Endothelial cell of umbilical vein (primary cell): ENCODE measurements at regions not wholly inside any gene's neighbourhood (a gene's known extent, or its start where the extent isn't known, plus 50 kb on each side); places are given as distances from the start of the nearest gene placed in this dataset.

Experiments
- BruUV-seq: library from RNA; stranded (reverse); fragments of 400-500 nt; replicated peaks from 2 replicates; lab custom pipeline; 2021; lab: Mats Ljungman, UMichigan
- CTCF ChIA-PET: fragments of 300-600, 350-600 bp; sonication (Branson Sonifier 250); formaldehyde crosslinking; loops from one replicate; lab custom pipeline; 2021; ENCODE audit warnings: antibody characterized with exemption, inconsistent platforms; lab: Charles Lee
- POLR2A ChIA-PET: fragments of 300-600, 350-600 bp; sonication (Branson Sonifier 250); formaldehyde crosslinking; loops from one replicate; lab custom pipeline; 2021; ENCODE audit warnings: antibody characterized with exemption, inconsistent platforms; lab: Charles Lee
- DNase-seq: peaks from one replicate; pipeline ENCODE4 v3.0.0-alpha.2; 2011; ENCODE audit warnings: low read depth, low spot score
- FAIRE-seq: peaks from 2 replicates; lab custom pipeline; 2011; peaks lifted over from hg19 to GRCh38; lab: Jason Lieb, UNC
- H2AFZ ChIP-seq: 2 replicates; pipeline ENCODE4 v1.6.0; 2012; ENCODE audit warnings: low read depth, low read length, control low read depth, inconsistent platforms
- H3K27ac ChIP-seq: 2 replicates; pipeline ENCODE4 v1.5.1; 2011; ENCODE audit warnings: low read depth, mild to moderate bottlenecking, control low read depth, low read length, moderate library complexity; ENCODE audit not compliant: insufficient read depth
- H3K27me3 ChIP-seq, 2 experiments: 2 replicates each; pipeline versions ENCODE4 v1.6.0 to v1.6.1; 2011; ENCODE audit warnings: low read length in 2 of 2, mixed read lengths in 1 of 2; ENCODE audit not compliant: control insufficient read depth in 2 of 2, insufficient read depth in 2 of 2
- H3K36me3 ChIP-seq, 2 experiments: 2 replicates in 1 of 2; 3 replicates in 1 of 2; pipeline ENCODE4 v1.5.1; 2011; ENCODE audit warnings: low read length in 2 of 2, mild to moderate bottlenecking in 1 of 2, moderate library complexity in 1 of 2; ENCODE audit not compliant: control insufficient read depth in 2 of 2, insufficient read depth in 2 of 2; ENCODE audit errors: extremely low read depth in 1 of 2
- H3K4me1 ChIP-seq: 3 replicates; pipeline ENCODE4 v1.5.1; 2011; ENCODE audit warnings: mild to moderate bottlenecking, low read length; ENCODE audit not compliant: control insufficient read depth, insufficient read depth; ENCODE audit errors: extremely low read depth
- H3K4me2 ChIP-seq: 2 replicates; pipeline ENCODE4 v1.6.1; 2011; ENCODE audit warnings: low read length, control low read depth, mixed read lengths; ENCODE audit not compliant: insufficient read depth
- H3K4me3 ChIP-seq, 3 experiments: fragments of 200-600 bp in 1 of 3; sonication (generic), shearing (Covaris generic) in 1 of 3; replicated peaks in 1 of 3; 2 replicates each; pipeline ENCODE4 v1.5.1; 2011 to 2016; ENCODE audit warnings: control low read depth in 3 of 3, low read length in 3 of 3, mild to moderate bottlenecking in 2 of 3, inconsistent platforms in 1 of 3, low read depth in 1 of 3, moderate library complexity in 1 of 3; ENCODE audit not compliant: insufficient read depth in 1 of 3
- H3K79me2 ChIP-seq: 2 replicates; pipeline ENCODE4 v1.6.0; 2012; ENCODE audit warnings: low read length, inconsistent platforms; ENCODE audit not compliant: control insufficient read depth, insufficient read depth
- H3K9ac ChIP-seq: replicated peaks from 2 replicates; pipeline ENCODE3; 2011; ENCODE audit warnings: low read length, control low read depth; ENCODE audit not compliant: insufficient read depth; ENCODE audit errors: extremely low read depth
- H3K9me1 ChIP-seq: replicated peaks from 3 replicates; pipeline ENCODE4 v1.6.0; 2011; ENCODE audit warnings: mild to moderate bottlenecking, low read length; ENCODE audit not compliant: control insufficient read depth, insufficient read depth; ENCODE audit errors: extremely low read depth
- H3K9me3 ChIP-seq: replicated peaks from 2 replicates; pipeline ENCODE4 v1.5.1; 2012; ENCODE audit warnings: low read length, inconsistent platforms; ENCODE audit not compliant: control insufficient read depth, insufficient read depth
- H4K20me1 ChIP-seq: replicated peaks from 2 replicates; pipeline ENCODE3; 2011; ENCODE audit warnings: mild to moderate bottlenecking, low read length; ENCODE audit not compliant: control insufficient read depth, insufficient read depth; ENCODE audit errors: extremely low read depth
- CTCF ChIP-seq, 2 donors: IDR thresholded peaks; 1 replicate in 1 of 2; 2 replicates in 1 of 2; pipeline ENCODE4 v1.5.1; 2011; ENCODE audit warnings: low read length in 2 of 2, mild to moderate bottlenecking in 2 of 2, moderate library complexity in 2 of 2, control low read depth in 1 of 2, inconsistent platforms in 1 of 2, low read depth in 1 of 2; ENCODE audit not compliant: insufficient read depth in 1 of 2; ENCODE audit errors: extremely low read depth in 1 of 2
- EZH2 ChIP-seq: IDR thresholded peaks from 2 replicates; pipeline ENCODE4 v1.6.1; 2012; ENCODE audit warnings: borderline replicate concordance, low read depth, mild to moderate bottlenecking, moderate library complexity, low read length, inconsistent platforms; ENCODE audit not compliant: severe bottlenecking
- FOS ChIP-seq: IDR thresholded peaks from 2 replicates; pipeline ENCODE4 v1.6.1; 2011; ENCODE audit warnings: mild to moderate bottlenecking, low read length, moderate library complexity, borderline replicate concordance; ENCODE audit not compliant: insufficient read depth
- GATA2 ChIP-seq: IDR thresholded peaks from 2 replicates; pipeline ENCODE4 v1.7.0; 2011; ENCODE audit warnings: low read depth, mild to moderate bottlenecking, moderate library complexity, mixed read lengths, low read length; ENCODE audit not compliant: insufficient read length, insufficient read depth
- JUN ChIP-seq: IDR thresholded peaks from 2 replicates; pipeline ENCODE4 v1.6.1; 2011; ENCODE audit warnings: borderline replicate concordance, low read depth; ENCODE audit not compliant: insufficient read length, insufficient read depth
- MAX ChIP-seq: IDR thresholded peaks from 2 replicates; pipeline ENCODE4 v1.6.1; 2011; ENCODE audit not compliant: insufficient read depth, insufficient read length
- MYC ChIP-seq: IDR thresholded peaks from one replicate; pipeline ENCODE4 v1.6.1; 2011; ENCODE audit warnings: mild to moderate bottlenecking, low read depth, low read length
- POLR2A ChIP-seq: IDR thresholded peaks from 2 replicates; pipeline ENCODE4 v1.6.1; 2012; ENCODE audit warnings: low read depth, mild to moderate bottlenecking, control low read depth, low read length
- POLR2AphosphoS5 ChIP-seq: IDR thresholded peaks from 2 replicates; pipeline ENCODE4 v1.6.1; 2012; ENCODE audit warnings: low read depth, mild to moderate bottlenecking, control low read depth, low read length, moderate library complexity; ENCODE audit not compliant: insufficient read depth
- dilution Hi-C: fragments of 300-500 bp; cut with MboI; formaldehyde crosslinking; loops from one replicate; pipeline ENCODE4 v1.15.0; 2019; ENCODE audit warnings: low sequenced_read_pairs; ENCODE audit not compliant: extremely low pct_ligation_motif_present
- intact Hi-C: fragments of 100-400 bp; cut with micrococcal nuclease; formaldehyde crosslinking; loops from one replicate; pipeline ENCODE4 v1.10.0; 2022

- no peak for FAIRE-seq
- CTCF ChIA-PET, result no interaction called here
- no peaks in the 10 kb centered on the region for H3K79me2 ChIP-seq
- POLR2A ChIA-PET, result no interaction called here
- H3K9me1 ChIP-seq, result no peaks in the 10 kb centered on the region
- peaks cover 10 to 14% of the 10 kb centered on the region in 2 experiments for H3K27me3 ChIP-seq
- H2AFZ ChIP-seq, result no peak overlapping the region
- intact Hi-C loops (no loop called here), dilution Hi-C loops (no loop called here)
- H3K4me3 ChIP-seq, result no peak overlapping the region
- no TSS peak for BruUV-seq
- no peak for DNase-seq
- H4K20me1 ChIP-seq, result no peaks in the 10 kb centered on the region
- no peaks in the 10 kb centered on the region for H3K9me3 ChIP-seq
- TF ChIP-seq CTCF (IDR thresholded peaks at IDR 0.05; ENCODE audit: extremely low read depth in 1 of 2, insufficient read depth in 1 of 2, low read depth in 1 of 2, low read length in 2 of 2) (no peak), POLR2AphosphoS5 (no peak), MYC (no peak), MAX (no peak), FOS (no peak), JUN (no peak), EZH2 (no peak), POLR2A (no peak), GATA2 (no peak)
- no peak overlapping the region for H3K27ac ChIP-seq
- H3K9ac ChIP-seq, result no peak overlapping the region
- no peak overlapping the region for H3K4me2 ChIP-seq
- H3K36me3 ChIP-seq, result no peaks in the 10 kb centered on the region
- peaks cover 12% of the 10 kb centered on the region for H3K4me1 ChIP-seq
Measured at GRCh38 chr2:204036706-204037105, 100.1 kb downstream of the ICOS start.
